Nephron progenitor cell (in vitro differentiated cells): ENCODE measurements at regions not wholly inside any gene's neighbourhood (a gene's known extent, or its start where the extent isn't known, plus 50 kb on each side); places are given as distances from the start of the nearest gene placed in this dataset.
"Not testable (repeated sequence)": the region's sequence is repeated elsewhere in the genome, so short reads cannot be mapped to it uniquely, and the experiment has no call there.

ENCODE experiments used
- DNase-seq: peaks from one replicate; pipeline ENCODE4 v3.0.0; 2021
- H3K27ac Mint-ChIP-seq: 2 replicates; pipeline ENCODE4 v1.8.0; 2021; ENCODE audit warnings: mild to moderate bottlenecking, moderate library complexity, mixed read lengths
- H3K27me3 Mint-ChIP-seq: 2 replicates; pipeline ENCODE4 v1.8.0; 2021; ENCODE audit warnings: mild to moderate bottlenecking, low read depth, mixed read lengths; ENCODE audit not compliant: poor library complexity
- H3K36me3 Mint-ChIP-seq: 2 replicates; pipeline ENCODE4 v1.8.0; 2021; ENCODE audit warnings: low read depth, mixed read lengths
- H3K4me1 Mint-ChIP-seq: 2 replicates; pipeline ENCODE4 v1.8.0; 2021; ENCODE audit warnings: mixed read lengths
- H3K4me3 Mint-ChIP-seq: 2 replicates; pipeline ENCODE4 v1.8.0; 2021; ENCODE audit warnings: mild to moderate bottlenecking, moderate library complexity, mixed read lengths
- H3K9me3 Mint-ChIP-seq: 2 replicates; pipeline ENCODE4 v1.8.0; 2021; ENCODE audit warnings: mild to moderate bottlenecking, moderate library complexity, mixed read lengths
- TF ChIP-seq, protein P1 (sequence below): fragments of 200-600 bp; sonication (generic); IDR thresholded peaks from 2 replicates; pipeline ENCODE4 v1.5.0; 2021; ENCODE audit warnings: antibody characterized with exemption

DNA sequence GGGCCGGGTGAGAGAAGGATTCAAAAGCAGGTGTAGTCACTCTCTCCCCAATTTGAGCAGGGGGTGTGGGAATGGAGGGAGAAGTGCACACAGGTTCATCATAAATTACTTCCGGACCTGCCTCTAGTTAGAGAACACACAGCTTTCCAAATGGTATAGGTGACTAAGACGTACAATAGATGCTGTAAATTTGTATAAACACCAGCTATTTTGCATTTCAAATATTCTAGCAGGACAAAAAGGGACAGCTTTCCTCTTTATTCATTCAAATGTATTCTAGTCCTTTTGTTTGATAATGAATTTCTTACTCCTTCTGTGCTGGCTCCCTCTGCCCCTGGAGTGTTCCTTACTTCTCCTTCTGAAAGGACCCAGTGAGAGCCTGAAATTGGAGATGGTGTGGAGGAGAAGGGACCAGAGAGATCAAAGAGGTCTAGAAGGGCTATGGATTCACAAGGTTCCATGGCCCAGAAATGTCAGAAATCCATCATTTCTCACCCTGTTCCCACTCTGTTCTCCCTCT is 53.2 kb upstream of the SH3BP4 start:
- Mint-ChIP-seq H3K4me1 (peaks cover 14% of the 10 kb centered on the region), H3K4me3 (no peak overlapping the region), H3K27ac (no peak overlapping the region), H3K9me3 (peaks cover 9% of the 10 kb centered on the region), H3K36me3 (no peaks in the 10 kb centered on the region), H3K27me3 (peaks cover 4% of the 10 kb centered on the region)
- TF ChIP-seq, protein P1, sequence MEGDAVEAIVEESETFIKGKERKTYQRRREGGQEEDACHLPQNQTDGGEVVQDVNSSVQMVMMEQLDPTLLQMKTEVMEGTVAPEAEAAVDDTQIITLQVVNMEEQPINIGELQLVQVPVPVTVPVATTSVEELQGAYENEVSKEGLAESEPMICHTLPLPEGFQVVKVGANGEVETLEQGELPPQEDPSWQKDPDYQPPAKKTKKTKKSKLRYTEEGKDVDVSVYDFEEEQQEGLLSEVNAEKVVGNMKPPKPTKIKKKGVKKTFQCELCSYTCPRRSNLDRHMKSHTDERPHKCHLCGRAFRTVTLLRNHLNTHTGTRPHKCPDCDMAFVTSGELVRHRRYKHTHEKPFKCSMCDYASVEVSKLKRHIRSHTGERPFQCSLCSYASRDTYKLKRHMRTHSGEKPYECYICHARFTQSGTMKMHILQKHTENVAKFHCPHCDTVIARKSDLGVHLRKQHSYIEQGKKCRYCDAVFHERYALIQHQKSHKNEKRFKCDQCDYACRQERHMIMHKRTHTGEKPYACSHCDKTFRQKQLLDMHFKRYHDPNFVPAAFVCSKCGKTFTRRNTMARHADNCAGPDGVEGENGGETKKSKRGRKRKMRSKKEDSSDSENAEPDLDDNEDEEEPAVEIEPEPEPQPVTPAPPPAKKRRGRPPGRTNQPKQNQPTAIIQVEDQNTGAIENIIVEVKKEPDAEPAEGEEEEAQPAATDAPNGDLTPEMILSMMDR = no peak
- DNase-seq = no peak

DNA sequence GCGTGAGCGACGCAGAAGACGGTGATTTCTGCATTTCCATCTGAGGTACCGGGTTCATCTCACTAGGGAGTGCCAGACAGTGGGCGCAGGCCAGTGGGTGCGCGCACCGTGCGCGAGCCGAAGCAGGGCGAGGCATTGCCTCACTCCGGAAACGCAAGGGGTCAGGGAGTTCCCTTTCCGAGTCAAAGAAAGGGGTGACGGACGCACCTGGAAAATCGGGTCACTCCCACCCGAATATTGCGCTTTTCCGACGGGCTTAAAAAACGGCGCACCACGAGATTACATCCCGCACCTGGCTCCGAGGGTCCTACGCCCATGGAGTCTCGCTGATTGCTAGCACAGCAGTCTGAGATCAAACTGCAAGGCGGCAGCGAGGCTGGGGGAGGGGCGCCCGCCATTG is 63.4 kb upstream of the SH3BP4 start:
- not testable (repeated sequence) for DNase-seq, H3K27ac Mint-ChIP-seq
- peaks cover 34% of the 10 kb centered on the region for H3K4me1 Mint-ChIP-seq
- peaks cover 32% of the 10 kb centered on the region for H3K36me3 Mint-ChIP-seq
- H3K27me3 Mint-ChIP-seq = peaks cover 15% of the 10 kb centered on the region
- H3K9me3 Mint-ChIP-seq = peaks cover 33% of the 10 kb centered on the region
- peak overlapping the region; percentile 70 for H3K4me3 Mint-ChIP-seq

DNA sequence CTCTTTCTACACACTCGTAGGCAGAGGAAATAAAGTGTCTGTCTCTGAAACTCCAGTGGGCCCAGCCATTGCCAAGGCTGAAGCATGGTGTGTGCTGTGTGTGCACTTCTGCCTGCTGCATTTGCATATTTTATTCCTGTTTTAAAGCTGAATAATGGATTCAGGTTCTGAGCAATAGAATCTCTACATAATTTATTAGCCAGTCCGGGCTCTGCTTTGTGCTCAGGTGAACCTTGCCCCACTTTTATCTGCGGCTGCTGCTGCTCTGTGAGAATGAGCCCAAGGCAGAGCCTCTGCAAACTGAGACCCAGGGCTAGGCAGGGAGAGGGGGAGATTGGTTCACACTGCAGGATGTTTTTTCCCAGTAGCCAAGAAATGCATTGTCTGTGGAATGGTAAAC is 64.6 kb upstream of the SH3BP4 start:
- peaks cover 15% of the 10 kb centered on the region for H3K27me3 Mint-ChIP-seq
- peaks cover 40% of the 10 kb centered on the region for H3K4me1 Mint-ChIP-seq
- H3K9me3 Mint-ChIP-seq = peaks cover 31% of the 10 kb centered on the region
- TF ChIP-seq, protein P1 = no peak
- no peak overlapping the region for H3K27ac Mint-ChIP-seq
- DNase-seq = no peak
- peaks cover 32% of the 10 kb centered on the region for H3K36me3 Mint-ChIP-seq
- peak overlapping the region; percentile 31 for H3K4me3 Mint-ChIP-seq

DNA sequence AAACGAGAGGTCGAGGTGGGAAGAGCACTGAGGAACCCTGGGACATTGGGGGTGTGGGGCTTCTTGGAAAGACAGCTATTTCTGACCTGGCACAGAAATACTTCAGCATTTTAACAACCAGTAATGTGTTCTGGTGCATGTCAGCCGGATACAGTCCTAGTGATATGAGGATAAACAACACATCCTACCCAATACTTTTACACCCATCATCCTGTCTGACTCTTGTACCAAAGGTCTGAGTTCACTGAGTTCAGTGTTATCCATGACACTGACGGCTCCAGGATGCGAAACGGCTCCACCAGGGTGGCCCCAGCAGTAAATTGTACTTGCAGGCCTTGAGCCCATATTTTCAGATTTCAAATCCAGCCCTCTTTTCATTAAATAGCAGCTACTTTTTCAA is 65.9 kb upstream of the SH3BP4 start:
- H3K4me3 Mint-ChIP-seq = no peak overlapping the region
- H3K4me1 Mint-ChIP-seq = peaks cover 45% of the 10 kb centered on the region
- peaks cover 29% of the 10 kb centered on the region for H3K9me3 Mint-ChIP-seq
- no peak overlapping the region for H3K27ac Mint-ChIP-seq
- peaks cover 15% of the 10 kb centered on the region for H3K27me3 Mint-ChIP-seq
- peaks cover 32% of the 10 kb centered on the region for H3K36me3 Mint-ChIP-seq
- DNase-seq = no peak
- TF ChIP-seq, protein P1 = no peak

DNA sequence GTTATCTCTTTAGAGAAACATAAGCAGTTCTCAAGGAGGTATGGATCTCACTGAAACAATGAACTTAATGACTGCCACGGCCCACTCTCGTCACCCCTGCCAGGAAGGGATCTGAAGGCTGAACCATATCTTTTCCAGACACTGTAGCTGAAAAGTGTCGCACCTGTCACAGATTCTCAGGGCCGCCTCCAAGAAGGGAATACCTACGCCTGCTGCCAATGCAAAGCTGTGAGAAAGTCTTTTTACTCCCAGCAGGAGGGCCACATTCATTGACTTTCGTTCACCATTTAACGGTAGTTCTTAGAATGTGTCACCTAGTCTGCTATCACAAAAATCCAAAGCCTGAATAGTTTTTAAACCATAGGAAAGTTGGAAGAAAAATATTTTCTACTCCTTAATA is 66.7 kb upstream of the SH3BP4 start:
- H3K4me3 Mint-ChIP-seq = no peak overlapping the region
- H3K36me3 Mint-ChIP-seq = peaks cover 32% of the 10 kb centered on the region
- TF ChIP-seq, protein P1 = no peak
- H3K27me3 Mint-ChIP-seq = peaks cover 15% of the 10 kb centered on the region
- H3K4me1 Mint-ChIP-seq = peaks cover 50% of the 10 kb centered on the region
- peaks cover 27% of the 10 kb centered on the region for H3K9me3 Mint-ChIP-seq
- no peak overlapping the region for H3K27ac Mint-ChIP-seq
- no peak for DNase-seq

DNA sequence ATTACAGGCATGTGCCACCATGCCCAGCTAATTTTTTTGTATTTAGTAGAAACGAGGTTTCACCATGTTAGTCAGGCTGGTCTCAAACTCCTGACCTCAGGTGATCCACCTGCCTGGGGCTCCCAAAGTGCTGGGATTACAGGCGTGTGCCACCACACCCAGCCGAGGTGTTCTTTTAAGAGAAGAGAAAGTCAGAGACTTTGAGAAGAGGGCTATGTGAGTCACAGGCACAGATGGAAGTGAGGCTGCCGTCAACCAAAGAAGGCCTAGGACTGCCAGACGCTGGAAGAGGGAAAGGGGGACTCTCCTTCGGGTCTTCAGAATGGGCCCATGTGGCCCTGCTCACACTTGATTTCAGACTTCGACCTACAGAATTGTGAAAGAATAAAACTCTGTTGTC is 67.2 kb upstream of the SH3BP4 start:
- Mint-ChIP-seq H3K36me3 (peaks cover 32% of the 10 kb centered on the region), H3K4me1 (peaks cover 50% of the 10 kb centered on the region), H3K4me3 (no peak overlapping the region), H3K27me3 (peaks cover 15% of the 10 kb centered on the region), H3K9me3 (peaks cover 25% of the 10 kb centered on the region), H3K27ac (no peak overlapping the region)
- DNase-seq = no peak
- TF ChIP-seq, protein P1 = no peak
